Activated effector memory CD4-positive, alpha-beta T cell treated with anti-CD3 and anti-CD28 coated beads, Interleukin-2, amount 50 U/mL, for 16 hours (primary cell): ENCODE measurements at regions not wholly inside any gene's neighbourhood (a gene's known extent, or its start where the extent isn't known, plus 50 kb on each side); places are given as distances from the start of the nearest gene placed in this dataset.
"Not testable (repeated sequence)": the region's sequence is repeated elsewhere in the genome, so short reads cannot be mapped to it uniquely, and the experiment has no call there.

Experiments used
- DNase-seq: peaks from one replicate; pipeline ENCODE4 v3.0.0-alpha.2; 2020

DNA sequence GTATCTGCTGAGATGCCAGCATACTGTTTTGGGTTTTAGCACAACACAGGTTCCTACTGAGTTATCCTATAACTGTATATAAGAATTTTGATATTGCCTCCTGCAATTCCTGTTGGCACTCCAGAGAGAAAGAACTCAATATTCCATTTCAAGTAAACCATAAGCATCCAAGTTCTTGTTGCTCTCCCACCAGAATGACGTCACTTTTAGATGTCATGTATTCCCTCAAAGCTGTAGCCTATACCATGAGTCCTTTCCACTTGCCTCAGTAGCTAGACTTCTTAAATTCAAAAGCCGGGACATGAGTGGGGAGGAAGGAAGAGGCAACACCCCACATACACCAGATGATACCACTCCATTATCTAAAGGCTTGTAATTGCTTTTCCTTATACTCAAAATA, 171.5 kb downstream of the ALDH8A1 start:
- no peak for DNase-seq

DNA sequence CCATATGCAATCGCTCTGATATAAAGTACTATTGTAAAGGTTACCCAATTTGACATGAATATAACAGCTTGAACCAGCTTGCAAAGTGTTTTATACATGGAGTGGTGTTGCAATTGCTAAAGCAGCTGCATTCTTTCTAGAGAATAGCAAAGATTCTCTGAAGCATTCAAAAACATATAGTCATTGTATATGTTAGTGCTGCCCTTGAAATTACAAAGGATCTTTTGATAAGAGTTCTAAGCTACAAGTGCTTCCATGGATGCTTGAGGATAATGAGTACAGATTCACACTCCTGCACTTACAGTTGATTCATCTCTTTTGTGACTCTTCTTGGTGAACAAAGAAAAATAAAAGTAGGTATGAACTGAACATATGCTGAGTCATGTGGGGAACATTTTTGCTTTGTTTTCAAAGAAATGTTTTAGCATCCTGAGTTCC, 175.7 kb downstream of the ALDH8A1 start:
- DNase-seq = no peak

DNA sequence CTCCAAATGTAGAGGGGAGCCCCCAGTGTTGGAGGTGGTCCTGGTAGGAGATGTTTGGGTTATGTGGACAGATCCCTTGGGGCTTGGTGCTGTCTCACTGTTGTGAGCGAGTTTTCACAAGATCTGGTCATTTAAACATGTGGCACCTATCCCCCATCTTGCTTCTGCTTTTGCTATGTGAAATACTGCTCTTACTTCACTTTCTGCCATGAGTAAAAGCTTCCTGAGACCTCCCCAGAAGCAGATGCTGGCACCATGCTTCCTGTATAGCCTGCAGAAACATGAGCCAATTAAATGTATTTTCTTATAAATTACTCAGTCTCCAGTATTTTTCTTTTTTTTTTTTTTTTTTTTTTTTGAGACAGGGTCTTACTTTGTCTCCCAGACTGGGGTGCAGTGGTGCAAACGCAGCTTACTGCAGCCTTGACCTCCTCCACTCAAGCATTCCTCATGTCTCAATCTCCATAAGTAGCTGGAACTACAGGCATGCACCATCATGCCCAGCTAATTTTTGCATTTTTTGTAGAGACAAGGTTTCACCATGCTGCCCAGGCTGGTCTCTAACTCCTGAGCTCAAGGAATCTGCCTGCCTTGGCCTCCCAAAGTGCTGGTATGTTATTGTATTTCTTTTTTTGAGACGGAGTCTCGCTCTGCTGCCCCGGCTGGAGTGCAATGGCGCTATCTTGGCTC, 177.1 kb downstream of the ALDH8A1 start:
- no peak for DNase-seq

DNA sequence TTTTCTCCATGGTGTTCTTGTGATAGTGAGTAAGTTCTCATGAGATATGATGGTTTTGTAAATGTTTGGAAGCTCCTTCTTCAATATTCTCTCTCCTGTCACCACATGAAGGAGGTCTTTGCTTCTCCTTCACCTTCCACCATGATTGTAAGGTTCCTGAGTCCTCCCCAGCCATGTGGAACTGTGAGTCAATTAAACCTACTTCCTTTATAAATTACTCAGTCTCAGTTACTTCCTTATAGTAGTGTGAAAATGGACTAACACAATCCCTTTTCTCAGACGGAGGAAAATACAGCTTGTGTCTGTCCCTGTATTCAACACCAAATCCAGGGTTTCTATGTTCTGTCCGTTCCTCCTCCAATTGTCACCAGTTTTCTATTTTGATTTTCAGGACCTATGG, 181.0 kb downstream of the ALDH8A1 start:
- DNase-seq = no peak

DNA sequence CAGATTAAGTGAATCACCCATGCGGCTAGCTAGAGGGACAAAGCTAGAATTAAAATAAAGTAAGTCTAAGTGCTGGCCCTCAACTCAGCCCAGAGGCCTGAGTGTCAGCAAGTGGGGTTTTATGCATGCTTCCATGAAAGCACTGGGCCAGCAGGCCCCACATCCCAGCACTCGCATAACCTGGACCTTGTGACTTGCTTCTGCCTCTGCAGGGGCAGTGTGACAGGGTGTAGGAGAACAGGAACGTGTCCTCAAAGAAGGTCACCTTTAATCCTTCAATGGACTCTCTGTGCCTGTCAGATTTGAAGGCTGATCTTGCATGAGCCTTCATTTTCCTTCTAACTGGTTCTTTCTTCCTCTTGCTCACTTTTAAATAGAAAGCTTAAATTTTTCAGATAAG, 183.4 kb downstream of the ALDH8A1 start:
- no peak for DNase-seq

DNA sequence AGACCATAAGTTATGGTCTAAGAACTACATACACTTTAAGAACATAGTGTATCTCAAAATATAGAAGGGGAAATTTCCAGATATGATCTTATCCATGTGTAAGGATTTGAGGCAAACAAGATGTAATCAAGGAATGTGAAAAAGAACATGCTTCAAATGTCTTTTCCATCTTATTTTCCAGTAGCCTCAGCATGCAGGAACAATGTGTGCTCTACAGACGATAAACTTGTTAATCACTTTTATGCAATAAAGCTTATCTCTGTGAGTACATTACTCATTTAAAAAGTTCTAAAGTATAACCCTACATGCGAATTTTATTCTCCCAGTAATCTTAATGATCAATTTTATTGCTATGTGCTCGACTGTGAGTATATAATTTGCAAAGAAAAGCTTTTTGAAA, 185.2 kb downstream of the ALDH8A1 start:
- no peak for DNase-seq

DNA sequence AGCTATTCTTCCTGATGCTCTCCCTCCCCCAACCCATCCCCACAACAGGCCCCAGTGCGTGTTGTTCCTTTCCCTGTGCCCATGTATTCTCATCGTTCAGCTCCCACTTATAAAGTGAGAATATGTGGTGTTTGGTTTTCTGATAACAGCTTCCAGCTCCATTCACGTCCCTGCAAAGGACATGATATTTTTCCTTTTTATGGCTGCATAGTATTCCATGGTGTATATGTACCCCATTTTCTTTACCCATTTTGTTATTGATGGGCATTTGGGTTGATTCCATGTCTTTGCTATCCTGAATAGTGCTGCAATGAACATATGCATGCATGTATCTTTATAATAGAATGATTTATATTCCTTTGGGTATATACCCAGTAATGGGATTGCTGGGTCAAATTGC, 186.3 kb downstream of the ALDH8A1 start:
- not testable (repeated sequence) for DNase-seq

DNA sequence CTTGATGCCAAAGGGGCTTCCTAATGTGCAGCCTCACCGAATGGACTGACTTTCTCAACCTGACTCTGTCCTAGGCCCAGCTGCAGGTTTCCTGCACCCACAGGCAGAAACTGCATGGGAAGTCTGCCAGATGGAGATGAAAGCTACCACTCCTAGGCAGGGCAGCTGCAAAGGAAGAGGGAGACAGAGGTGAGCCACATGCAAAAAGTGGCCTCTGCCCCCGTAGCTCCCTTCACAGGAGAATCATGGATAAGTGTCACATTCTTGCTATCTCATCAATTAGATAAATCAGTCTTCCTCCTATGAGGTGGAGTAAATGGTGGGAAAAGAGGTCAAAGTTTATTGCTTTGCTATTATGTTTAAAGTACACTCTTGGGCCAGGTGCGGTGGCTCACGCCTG, 191.3 kb downstream of the ALDH8A1 start:
- DNase-seq = no peak

DNA sequence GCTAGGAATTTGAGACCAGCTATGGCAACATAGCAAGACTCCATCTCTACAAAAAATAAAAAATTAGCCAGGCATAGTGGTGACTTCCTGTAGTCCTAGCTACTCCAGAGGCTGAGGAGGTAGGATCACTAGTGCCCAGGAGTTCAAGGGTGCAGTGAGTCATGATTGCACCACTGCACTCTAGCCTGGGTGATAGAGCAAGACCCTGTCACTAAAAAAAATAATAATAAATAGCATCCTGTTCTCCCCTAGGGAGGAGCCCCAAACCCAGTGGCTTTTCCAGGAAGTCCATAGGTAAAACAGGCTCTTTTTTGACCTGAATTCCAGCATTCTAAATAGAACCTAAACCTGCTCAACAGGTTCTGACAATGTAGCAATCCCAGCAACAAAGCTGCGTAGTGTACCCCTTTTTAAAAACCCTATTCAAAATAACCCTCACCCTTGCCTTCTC, 192.0 kb downstream of the ALDH8A1 start:
- no peak for DNase-seq

DNA sequence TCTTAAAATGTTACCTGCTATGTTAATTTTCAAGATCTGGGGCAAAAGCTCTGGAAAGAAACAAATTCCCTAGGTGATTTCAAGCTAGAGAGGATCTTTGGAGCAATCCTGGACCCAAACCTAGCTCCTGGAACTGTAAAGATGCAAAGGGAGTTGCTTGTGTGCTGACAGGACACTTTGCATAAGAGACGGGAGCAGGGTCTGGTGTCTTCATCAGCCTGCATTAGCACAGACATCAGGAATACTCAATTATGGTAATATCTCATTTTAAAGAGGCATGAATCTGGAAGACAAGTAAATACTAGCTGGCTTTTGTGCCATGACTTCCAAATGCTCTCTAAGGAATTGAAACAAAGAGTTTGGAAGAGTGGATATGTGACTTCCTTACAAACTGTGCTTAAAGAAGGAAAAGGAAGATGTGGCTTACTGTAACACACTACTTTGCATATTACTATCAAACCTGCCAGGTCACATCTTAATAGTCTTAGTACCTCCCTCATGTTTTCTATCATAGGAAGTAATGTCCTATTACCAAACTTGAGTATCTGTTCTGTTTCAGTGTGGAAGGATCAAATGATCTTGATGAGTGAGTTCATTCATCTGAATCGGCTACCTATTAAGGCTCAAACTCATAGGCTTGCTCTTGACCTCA, 193.4 kb downstream of the ALDH8A1 start:
- no peak for DNase-seq

DNA sequence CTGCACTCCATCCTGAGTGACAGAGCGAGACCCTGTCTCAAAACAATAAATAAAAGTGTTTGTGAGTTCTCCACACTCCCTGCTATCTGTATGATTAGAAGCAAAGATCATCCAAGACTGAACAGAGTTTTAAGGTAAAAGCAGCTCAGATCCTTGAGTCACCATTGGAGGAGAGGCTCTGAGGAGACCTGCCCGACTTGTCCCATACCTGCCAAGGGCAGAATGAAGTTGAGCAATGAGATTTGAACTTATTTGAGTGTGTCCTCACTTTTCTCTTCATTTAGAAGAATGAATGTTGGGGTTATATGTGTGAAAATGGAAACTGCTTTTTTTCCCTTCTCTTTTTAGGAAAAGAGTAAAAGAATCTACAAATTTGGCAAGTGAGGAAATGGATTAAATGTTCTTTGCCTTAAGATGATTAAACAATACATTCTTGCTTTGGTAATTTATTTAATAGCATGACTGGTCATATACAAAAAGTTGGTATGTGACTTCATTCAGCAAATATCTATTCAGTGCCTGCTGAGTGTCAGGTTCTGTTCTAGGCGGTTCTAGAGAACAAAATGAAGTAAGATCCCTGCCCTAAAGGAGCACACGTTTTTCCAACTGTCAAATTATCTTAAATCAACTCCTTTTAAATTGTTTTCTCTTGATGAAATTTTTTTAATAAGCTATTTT, 195.7 kb downstream of the ALDH8A1 start:
- no peak for DNase-seq

DNA sequence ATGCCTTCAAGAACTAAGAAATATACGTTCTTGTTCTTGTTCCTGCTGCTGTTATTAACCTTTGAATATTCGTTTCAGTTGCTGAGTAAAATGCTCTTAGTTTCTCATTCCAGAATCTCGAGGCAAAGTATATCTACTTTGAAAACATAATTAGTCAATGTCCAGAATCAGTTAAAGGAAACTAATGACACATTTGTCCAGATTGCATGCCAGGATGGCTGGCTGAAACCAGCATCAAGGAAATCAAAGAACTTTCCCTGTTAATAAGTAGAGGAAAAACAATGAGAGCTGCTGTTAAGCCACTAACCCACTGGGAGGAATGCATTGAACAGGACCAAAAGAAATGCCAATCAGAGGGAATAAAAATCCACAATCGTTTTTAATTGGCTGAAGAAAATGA, 196.9 kb downstream of the ALDH8A1 start:
- no peak for DNase-seq

DNA sequence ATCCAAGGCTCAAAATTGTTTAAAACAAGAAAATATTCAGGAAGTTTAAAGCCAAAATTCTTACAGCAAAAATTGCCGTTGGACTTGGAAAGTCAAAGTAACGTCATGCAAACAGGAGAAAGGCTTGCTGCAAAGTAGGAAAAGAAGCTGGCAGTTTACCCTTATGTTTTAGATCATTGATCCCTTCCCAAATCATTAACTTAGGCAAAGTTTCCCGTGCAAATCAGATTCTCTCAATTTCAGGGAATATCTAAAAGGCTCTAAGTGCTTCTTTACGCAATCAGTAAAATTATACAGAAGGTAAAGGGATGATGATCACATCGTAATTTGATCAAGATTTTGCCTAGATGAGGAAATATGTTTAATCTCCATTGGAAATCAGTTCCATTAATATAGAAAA, 197.5 kb downstream of the ALDH8A1 start:
- DNase-seq = no peak

DNA sequence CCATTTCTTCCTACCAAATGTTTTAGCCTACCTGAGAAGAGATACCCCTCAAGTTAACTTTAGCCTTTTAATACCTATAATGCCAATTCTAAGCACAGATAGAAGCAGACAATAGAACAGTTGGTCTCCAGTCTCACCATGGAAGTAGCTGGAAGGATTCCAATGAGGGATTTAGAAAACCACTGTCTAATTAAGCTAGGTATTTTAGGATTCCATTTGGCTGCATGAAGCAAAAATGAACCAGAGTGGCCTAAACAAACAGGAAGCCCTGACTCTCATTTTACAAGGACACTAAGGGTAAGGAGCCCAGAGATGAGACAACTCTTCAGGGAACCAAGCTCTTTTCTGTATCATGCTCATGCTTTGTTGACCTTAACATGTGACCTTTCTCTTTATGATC, 199.2 kb downstream of the ALDH8A1 start:
- DNase-seq = no peak

DNA sequence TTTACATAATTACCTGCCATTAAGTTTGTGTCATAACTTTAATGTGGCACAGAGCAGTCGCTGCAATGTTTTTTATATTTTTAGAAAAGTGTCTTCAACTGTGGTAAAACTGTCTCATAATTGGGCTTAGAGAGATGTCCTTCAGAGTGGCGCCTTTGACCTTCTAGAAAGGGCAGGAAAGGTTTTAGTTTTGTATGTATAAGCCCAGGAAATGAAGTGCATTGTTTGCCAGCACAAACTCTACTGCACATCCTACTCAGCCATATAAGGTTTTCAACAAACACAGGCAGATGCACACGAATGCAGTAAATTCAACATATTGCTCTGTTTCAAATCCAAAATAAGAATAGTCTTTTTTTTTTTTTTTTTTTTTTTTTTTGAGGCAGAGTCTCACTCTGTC, 201.4 kb downstream of the ALDH8A1 start:
- no peak for DNase-seq

DNA sequence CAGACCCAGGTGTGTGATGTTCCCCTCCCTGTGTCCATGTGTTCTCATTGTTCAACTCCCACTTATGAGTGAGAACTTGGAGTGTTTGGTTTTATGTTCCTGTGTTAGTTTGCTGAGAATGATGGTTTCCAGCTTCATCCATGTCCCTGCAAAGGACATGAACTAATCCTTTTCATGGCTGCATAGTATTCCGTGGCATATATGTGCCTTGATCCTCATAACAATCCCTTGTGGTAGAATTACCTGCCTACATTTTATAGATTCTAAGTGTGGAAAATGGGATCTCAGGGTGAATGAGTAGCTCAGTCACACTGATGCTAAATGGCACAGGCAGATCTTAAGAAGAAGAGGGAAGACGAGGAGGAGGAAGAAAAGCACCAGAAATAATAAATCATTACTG, 202.7 kb downstream of the ALDH8A1 start:
- DNase-seq = not testable (repeated sequence)

DNA sequence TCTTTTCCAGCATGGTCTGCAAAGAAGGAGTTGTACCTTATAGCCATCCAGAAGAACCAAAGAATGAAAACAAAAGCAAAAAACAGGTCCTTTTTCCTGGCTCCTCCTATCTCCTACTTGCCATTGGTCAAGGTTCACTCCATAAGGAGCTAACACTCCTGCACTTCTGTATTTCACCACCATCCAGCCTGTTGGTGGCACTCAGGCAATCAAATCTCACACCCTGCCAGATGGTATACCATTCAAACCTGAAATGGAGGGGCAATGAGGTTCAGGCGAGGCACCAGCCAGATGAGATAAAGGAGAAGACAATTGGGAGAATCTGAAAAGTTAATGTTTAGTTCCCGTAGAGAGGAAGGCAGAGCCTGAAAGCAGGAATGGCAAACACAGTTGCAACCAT, 203.8 kb downstream of the ALDH8A1 start:
- DNase-seq = no peak

DNA sequence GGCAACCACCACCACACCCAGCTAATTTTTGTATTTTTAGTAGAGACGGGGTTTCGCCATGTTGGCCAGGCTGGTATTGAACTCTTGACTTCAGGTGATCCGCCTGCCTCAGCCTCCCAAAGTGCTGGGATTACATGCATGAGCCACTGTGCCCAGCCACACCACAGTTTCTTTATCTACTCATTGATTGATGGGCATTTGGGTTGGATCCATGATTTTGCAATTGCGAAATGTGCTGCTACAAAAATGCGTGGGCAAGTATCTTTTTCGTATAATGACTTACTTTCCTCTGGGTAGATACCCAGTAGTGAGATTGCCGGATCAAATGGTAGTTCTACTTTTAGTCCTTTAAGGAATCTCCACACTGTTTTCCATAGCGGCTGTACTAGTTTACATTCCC, 204.7 kb downstream of the ALDH8A1 start:
- not testable (repeated sequence) for DNase-seq

DNA sequence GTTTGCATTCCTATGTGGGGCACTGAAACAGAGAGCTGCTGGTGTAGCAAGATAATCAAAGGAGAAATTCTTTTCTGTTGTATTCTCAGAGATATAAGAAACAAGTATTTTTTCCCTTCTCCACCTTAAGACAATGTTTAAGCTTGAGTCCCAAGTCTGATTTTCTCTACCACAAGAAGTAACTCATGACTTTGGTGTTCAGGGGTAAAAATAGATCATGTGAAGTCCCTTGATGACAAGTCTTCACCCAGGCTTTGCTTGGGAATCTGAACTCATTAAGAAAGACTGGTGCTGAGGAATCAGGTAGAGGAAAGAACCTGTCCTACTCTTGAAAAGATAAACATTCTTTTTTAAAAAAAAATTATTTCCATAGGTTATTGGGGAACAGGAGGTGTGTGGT, 205.6 kb downstream of the ALDH8A1 start:
- no peak for DNase-seq

DNA sequence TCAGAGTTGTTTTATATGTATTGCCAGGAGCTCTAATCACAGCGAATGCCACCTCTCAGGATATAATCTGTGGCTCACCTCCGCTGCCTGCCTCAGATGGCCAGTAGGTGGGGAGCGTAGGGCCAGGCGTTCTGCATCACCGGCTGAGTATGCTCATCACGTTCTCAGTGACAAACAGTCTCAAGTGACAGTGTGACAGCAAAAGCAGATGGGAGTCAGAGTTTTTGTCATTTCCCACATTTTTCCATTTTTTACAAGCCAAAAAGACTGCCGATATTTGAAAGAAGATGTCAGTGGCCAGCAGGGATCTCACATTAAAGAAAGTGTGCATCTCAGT, 208.7 kb downstream of the ALDH8A1 start:
- DNase-seq = no peak

DNA sequence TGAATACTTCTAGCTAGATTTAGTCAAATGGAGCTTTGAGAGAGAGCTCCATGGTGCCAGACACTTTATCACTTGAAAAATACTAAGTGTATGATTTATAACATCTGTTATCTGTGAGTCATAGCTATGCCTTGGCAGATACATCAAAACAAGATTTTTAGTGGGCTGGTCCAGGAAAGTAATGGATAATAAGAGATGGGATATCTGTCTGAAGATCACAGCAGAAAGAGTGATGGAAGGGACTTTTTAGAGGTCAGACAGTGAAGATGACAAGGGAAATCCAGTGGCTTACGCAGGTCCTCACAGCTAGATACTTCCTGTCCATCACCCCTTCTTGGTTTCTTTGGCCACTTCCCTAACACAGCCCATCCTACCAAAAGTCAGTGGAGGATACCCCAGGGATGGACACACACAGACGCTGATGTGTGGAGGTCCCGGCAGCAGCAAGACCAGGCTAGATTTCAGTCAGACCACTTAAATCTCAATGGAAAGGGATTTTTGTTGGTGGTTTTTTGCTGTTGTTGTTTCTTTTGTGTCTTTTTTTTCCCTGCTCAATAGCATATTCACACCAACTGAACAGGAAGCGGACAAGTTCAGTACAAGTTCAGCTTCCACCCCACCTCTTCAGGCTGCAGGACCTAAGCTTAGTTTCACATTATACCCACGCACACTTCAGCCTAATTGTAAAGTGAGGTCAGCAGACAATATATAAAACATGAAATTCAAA, 209.3 kb downstream of the ALDH8A1 start:
- DNase-seq = no peak

DNA sequence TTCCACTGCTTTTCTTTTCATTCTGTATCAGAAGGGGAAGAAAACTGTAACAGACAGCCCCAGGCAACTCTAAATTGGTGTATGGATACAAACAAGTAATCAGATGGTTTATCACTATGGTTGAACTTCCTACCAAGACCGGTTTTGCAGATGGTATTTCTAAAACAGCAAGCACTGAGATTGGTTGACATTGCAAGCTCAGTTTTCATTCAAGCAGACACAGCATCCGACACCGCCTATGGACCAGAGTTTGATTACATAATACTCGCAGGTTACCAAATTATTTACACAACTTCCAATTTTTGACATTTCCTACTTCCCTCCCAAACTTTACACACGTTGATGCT, 209.9 kb downstream of the ALDH8A1 start:
- no peak for DNase-seq

DNA sequence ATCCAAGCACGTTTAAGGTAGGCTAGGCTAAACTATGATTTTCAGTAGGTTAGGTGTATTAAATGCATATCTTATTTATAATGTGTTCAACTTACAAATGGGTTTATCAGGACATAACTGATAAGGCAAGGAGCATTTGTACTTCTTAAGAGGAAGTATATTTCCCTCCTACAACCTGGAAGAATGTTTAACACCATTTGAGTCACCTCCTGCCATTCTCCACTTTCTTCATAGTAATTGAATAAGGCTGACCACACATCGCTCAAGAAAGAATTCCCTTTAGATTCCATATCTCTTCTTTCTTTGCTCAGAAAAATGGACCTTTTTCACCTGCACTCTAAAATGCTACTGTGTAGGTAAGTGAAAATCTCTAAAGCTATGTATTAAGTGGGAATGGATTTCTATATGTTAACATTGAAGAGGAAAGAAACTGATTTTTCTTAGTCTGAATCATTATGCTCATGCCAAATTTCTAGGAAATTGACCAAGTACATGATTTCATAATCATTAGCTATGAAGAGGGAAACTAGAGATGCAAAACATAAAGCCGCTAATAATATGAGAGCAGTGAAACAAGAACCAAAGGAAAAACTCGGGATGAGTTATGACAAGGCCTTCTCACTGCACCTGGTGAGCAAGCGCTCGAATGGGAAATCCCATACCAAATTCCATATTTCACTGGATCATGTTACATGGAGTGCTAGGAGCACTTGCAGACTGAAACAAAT, 210.4 kb downstream of the ALDH8A1 start:
- no peak for DNase-seq
